HTR-8/SVneo (cell line): ENCODE measurements at regions not wholly inside any gene's neighbourhood (a gene's known extent, or its start where the extent isn't known, plus 50 kb on each side); places are given as distances from the start of the nearest gene placed in this dataset.

Experiments used
- DNase-seq: peaks from one replicate; pipeline ENCODE4 v3.0.0; 2011; ENCODE audit warnings: low spot score, mixed read lengths; ENCODE audit not compliant: insufficient read length
- FAIRE-seq: peaks from 2 replicates; lab custom pipeline; 2011; peaks lifted over from hg19 to GRCh38; lab: Jason Lieb, UNC

GRCh38 chr5:35370871-35371270, 140.6 kb upstream of the PRLR start:
- DNase-seq = no peak
- no peak for FAIRE-seq

DNA sequence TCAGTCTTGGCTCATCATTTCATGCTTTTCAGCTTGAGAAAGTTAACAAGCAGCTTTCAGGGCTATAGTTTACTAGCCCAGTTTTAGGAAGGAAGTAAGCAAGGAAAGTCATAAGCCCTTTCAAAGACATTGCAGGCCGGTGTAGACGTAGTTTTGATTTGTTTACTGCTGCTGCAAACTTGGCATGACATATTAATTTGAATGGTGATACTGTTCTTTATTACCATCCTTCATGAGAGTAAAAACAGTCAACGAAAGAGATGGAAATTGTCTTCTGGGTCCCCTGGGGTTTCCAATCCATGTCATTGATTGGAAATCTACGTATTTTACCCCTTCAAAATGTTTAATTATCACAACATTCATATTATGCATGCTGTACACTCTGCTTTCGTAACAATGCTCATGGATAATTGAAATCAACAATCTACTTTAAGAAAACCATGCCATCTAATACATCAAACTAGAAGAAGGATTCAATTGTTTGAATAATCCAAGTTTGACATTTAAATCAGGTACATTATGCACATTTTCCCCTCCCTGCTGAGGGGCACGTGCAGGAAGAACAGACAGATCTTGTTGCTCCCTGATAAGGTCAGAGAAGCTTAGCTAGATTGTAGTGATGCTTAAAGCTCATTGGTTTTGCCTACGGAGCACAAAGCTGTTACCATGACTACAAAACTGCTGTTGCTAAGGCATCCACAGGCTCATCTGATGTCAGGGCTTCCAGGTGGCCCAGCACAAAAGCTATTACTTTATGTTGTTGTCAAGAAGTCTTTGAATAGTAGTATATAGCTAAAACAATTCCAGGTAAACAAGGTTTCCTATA, 139.9 kb upstream of the PRLR start:
- FAIRE-seq (no peak), DNase-seq (no peak)

DNA sequence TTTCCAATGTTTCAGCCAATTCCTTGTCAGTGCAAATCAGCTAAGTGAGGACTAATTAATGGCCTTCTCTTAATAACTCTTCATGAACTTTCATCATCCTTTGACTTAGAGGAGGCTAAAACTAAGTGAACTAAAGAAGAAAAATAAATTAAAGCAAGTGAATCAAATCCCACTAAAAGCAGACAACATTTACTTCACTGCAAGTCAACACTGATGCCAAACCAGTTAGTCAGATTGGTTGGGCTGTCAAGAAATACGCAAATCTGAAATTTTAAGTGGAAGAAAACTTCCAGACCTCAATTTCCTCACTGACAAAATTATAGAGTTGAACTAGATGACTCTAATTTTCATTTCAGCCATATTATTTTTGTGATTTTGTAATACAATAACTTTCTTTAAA, 137.2 kb upstream of the PRLR start:
- FAIRE-seq (no peak), DNase-seq (no peak)

GRCh38 chr5:35365758-35366157, 135.5 kb upstream of the PRLR start:
- DNase-seq = peak; percentile 33
- FAIRE-seq = peak; percentile 68

- FAIRE-seq (peak; percentile 66), DNase-seq (no peak)
Observed at GRCh38 chr5:35364350-35364749, 134.1 kb upstream of the PRLR start.

DNA sequence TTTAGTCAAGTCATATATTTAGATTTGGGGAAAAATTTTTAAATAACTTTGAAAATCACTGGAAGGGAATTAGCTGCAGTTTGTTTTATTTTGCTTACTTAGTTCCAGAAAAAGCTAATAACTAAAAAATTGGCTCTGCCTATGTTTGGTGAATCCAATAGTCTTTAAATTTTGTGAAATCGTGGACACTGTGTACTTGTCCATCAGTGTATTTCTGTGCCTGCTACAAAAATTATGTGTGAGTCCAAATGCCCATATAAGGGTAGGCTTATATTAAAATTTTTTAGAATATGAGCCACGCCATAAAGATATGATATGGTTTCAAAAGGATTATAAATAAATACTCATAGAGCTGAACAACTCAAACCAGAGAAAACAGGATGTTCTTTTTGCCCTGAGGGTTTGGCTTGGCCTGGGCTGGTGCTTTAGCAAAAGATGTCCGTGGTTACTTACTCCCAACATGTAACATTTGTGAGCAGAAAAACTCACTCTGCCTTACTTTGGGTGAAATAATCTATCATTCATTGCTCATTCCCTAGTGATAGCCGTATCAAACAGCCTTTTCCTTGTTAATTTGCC, 133.2 kb upstream of the PRLR start:
- FAIRE-seq (peak; percentile 40), DNase-seq (no peak)

GRCh38 chr5:35362772-35363171, 132.5 kb upstream of the PRLR start:
- FAIRE-seq = no peak
- DNase-seq = no peak

DNA sequence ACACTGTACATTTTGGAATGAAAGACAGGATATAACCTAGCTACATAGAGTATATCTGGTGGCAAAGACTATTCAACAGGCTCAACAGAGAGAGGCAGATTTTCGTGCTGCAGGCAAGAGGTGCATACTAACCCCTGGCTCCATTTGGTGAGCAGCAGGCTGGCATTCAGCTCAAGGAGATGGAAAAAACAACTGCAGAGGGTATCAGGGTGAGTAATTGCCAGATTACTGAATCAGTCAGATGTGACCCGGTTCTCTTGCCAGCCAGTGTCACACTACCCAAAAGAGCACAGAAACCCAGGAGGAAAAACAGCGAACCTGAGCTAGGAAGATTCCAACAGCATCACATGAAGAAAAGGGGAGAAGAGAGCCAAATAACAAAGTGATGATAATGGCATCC, 130.4 kb upstream of the PRLR start:
- FAIRE-seq (no peak), DNase-seq (no peak)

- DNase-seq (no peak), FAIRE-seq (no peak)
Observed at GRCh38 chr5:35359859-35360258, 129.6 kb upstream of the PRLR start.

GRCh38 chr5:35357973-35358372, 127.7 kb upstream of the PRLR start:
- FAIRE-seq (peak; percentile 9), DNase-seq (no peak)

DNA sequence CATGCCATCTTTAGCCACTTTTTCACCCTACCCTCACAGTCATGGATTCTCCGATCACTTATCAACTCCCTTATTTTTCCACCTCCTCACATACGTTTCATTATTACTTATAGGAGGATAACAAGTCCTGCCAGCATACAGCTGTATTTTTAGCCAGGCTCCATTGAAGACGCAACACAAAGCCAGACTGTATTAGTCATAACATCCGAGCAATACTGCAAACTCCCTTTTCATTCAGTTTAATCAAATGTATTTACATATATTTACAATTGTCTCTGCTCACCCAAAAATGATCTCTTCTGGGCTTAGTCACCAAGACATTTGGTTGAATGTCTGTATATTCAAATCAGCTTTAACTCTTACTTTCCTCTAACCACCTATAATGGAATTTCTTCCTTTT, 126.4 kb upstream of the PRLR start:
- DNase-seq (no peak), FAIRE-seq (no peak)

DNA sequence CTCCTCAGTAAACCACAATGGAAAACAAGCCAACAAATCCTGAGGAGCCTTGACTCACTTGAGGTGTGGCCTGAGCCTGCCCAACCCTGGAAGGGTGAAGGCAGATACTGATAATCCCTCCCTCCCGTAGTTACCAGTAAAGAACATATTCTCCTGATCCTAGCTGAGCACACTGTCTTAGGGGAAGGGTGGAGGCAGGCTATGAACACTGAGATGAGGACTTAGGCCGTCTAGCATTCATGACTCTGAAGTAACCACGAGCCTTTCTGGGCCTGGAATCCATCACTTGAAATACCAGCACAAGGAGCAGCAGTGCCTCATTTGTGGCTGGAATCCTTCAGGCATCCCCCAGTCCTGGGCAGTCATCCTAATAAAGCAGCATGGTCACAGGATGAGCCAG, 124.5 kb upstream of the PRLR start:
- DNase-seq = peak; percentile 12
- FAIRE-seq = peak; percentile 51

- DNase-seq (no peak), FAIRE-seq (peak; percentile 59)
Observed at GRCh38 chr5:35345222-35345621, 114.9 kb upstream of the PRLR start.

DNA sequence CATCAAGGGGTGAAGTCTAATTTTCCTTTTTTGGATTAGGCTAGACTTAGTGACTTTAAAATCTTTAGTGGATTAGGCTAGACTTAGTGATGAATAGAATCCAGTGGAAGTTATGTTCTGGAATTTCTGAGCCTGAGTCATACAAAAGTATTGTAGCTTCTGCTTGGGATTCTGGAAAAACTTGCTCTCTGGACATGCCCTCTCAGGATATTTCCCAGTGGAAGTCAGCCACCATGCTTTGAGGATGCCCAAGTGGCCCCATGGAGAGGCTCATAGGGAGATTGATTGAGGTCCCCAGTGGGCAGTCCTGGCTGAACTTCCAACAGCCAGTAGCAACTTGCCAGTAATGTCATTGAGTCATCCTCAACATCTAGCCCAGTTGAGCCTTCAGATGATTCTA, 112.4 kb upstream of the PRLR start:
- DNase-seq (no peak), FAIRE-seq (no peak)

GRCh38 chr5:35341189-35341588, 110.9 kb upstream of the PRLR start:
- no peak for FAIRE-seq
- no peak for DNase-seq

GRCh38 chr5:35339616-35340100, 109.4 kb upstream of the PRLR start:
- FAIRE-seq = peak; percentile 65
- DNase-seq = no peak

- FAIRE-seq (no peak), DNase-seq (no peak)
Observed at GRCh38 chr5:35339006-35339405, 108.7 kb upstream of the PRLR start.

- FAIRE-seq (no peak), DNase-seq (no peak)
Observed at GRCh38 chr5:35338157-35338453, 107.8 kb upstream of the PRLR start.

DNA sequence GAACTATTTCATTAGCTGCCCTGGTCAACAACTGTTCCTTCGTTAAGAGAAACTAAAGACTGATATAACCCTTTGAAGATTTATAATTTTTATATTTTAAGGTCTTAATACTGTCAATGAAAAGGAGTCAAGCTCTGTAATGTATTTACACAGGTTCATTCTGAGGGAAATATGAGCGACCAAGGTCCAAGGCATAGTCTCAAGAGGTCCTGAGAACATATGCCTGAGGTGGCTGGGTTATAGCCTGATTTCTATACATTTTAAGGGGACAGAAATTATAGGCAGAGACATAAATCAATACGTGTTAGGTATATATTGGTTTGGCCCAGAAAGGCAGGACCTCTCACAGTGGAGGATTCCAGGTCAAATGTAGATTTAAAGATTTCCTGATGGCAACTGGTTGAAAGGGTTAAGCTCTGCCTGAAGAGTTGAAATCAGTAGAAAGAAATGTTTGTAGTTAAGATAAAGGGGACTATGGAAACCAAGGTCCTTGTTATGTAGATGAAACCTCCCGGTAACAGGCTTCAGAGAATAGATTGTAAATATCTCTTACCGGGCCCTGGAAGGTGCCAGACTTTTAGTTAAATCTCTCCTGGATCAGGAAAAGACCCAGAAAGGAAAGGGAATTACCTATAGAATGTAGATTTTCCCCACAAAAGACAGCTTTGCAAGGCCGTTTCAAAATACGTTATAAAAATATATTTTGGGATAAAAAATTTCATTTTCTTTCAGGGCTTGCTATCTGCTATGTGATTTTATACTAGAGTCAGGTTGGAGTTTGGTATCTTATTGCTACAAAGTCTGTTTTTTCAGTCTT, 107.3 kb upstream of the PRLR start:
- FAIRE-seq = no peak
- no peak for DNase-seq

- no peak for FAIRE-seq
- DNase-seq = no peak
Observed at GRCh38 chr5:35336230-35336629, 105.9 kb upstream of the PRLR start.

GRCh38 chr5:35335752-35336151, 105.5 kb upstream of the PRLR start:
- FAIRE-seq (peak; percentile 40), DNase-seq (no peak)
